ENCODE measurements at regions not wholly inside any gene's neighbourhood (a gene's known extent, or its start where the extent isn't known, plus 50 kb on each side); places are given as distances from the start of the nearest gene placed in this dataset.
A peak's percentile ranks its signal among the peaks of the same experiment; 100 is the strongest.

- Histone ChIP-seq H3K27me3 (ENCODE audit: control insufficient read depth, insufficient read depth, low read length) (no peaks in the 10 kb centered on the region), H3K4me2 (ENCODE audit: extremely low read depth, insufficient read depth, low read length) (no peak overlapping the region), H3K4me1 (ENCODE audit: control insufficient read depth, extremely low read depth, insufficient read depth, low read length) (no peaks in the 10 kb centered on the region), H3K4me3 (replicated peaks in 1 of 4; ENCODE audit: control extremely low read depth in 1 of 4, insufficient read depth in 1 of 4, low read depth in 3 of 4, low read length in 4 of 4) (no peak overlapping the region), H3K9me3 (ENCODE audit: control insufficient read depth, insufficient read depth, low read depth, low read length) (no peaks in the 10 kb centered on the region), H4K20me1 (ENCODE audit: control insufficient read depth, extremely low read depth, insufficient read depth, low read length) (no peaks in the 10 kb centered on the region), H3K9ac (ENCODE audit: insufficient read depth, low read length) (no peak overlapping the region), H3K27ac (ENCODE audit: insufficient read depth, low read length) (no peak overlapping the region), H2AFZ (ENCODE audit: low read length) (no peak overlapping the region), H3K36me3 (ENCODE audit: control insufficient read depth, insufficient read depth, low read length) (no peaks in the 10 kb centered on the region), H3K79me2 (ENCODE audit: control insufficient read depth, insufficient read depth, low read length) (no peaks in the 10 kb centered on the region)
- TF ChIP-seq EZH2 (IDR thresholded peaks at IDR 0.05; ENCODE audit: low read length, missing control alignments) = no peak
- TF ChIP-seq CTCF (conservative IDR thresholded peaks at IDR 0.05 in 1 of 2, IDR thresholded peaks at IDR 0.05 in 1 of 2; ENCODE audit: low read depth in 1 of 2, low read length in 2 of 2) = no peak
- DNase-seq (ENCODE audit: low read depth in 2 of 2) = no peak
These were observed 65.0 kb upstream of the DAP start for GRCh38 chr5:10825897-10826644.

- H3K27me3 ChIP-seq (ENCODE audit: control insufficient read depth, insufficient read depth, low read length) = no peaks in the 10 kb centered on the region
- H3K4me3 ChIP-seq (replicated peaks in 1 of 4; ENCODE audit: control extremely low read depth in 1 of 4, insufficient read depth in 1 of 4, low read depth in 3 of 4, low read length in 4 of 4) = no peak overlapping the region
- H3K4me1 ChIP-seq (ENCODE audit: control insufficient read depth, extremely low read depth, insufficient read depth, low read length) = no peaks in the 10 kb centered on the region
- H2AFZ ChIP-seq (ENCODE audit: low read length) = no peak overlapping the region
- H3K9me3 ChIP-seq (ENCODE audit: control insufficient read depth, insufficient read depth, low read depth, low read length) = no peaks in the 10 kb centered on the region
- no peaks in the 10 kb centered on the region for H3K79me2 ChIP-seq (ENCODE audit: control insufficient read depth, insufficient read depth, low read length)
- no peak overlapping the region for H3K4me2 ChIP-seq (ENCODE audit: extremely low read depth, insufficient read depth, low read length)
- no peaks in the 10 kb centered on the region for H4K20me1 ChIP-seq (ENCODE audit: control insufficient read depth, extremely low read depth, insufficient read depth, low read length)
- no peak overlapping the region for H3K27ac ChIP-seq (ENCODE audit: insufficient read depth, low read length)
- no peaks in the 10 kb centered on the region for H3K36me3 ChIP-seq (ENCODE audit: control insufficient read depth, insufficient read depth, low read length)
- no peak overlapping the region for H3K9ac ChIP-seq (ENCODE audit: insufficient read depth, low read length)
- TF ChIP-seq EZH2 (IDR thresholded peaks at IDR 0.05; ENCODE audit: low read length, missing control alignments) (no peak), CTCF (conservative IDR thresholded peaks at IDR 0.05 in 1 of 2, IDR thresholded peaks at IDR 0.05 in 1 of 2; ENCODE audit: low read depth in 1 of 2, low read length in 2 of 2) (no peak)
- peak in 1 of 2 donors; percentile 36 for DNase-seq (ENCODE audit: low read depth in 2 of 2)
These were observed 51.2 kb upstream of the DAP start for GRCh38 chr5:10812218-10812617.
